ENCODE measurements at regions not wholly inside any gene's neighbourhood (a gene's known extent, or its start where the extent isn't known, plus 50 kb on each side); places are given as distances from the start of the nearest gene placed in this dataset.

- no peak for TF ChIP-seq BHLHE40 (IDR thresholded peaks at IDR 0.05; ENCODE audit: borderline replicate concordance in 1 of 2, low read depth in 2 of 2, low read length in 1 of 2)
- TF ChIP-seq POLR2AphosphoS5 (IDR thresholded peaks at IDR 0.05; ENCODE audit: low read length), result no peak
Observed at GRCh38 chr12:42918443-42918842, 328.9 kb upstream of the PRICKLE1 start.

Data from GM12878 (cell line).